Neuronal stem cell (in vitro differentiated cells): ENCODE measurements at regions not wholly inside any gene's neighbourhood (a gene's known extent, or its start where the extent isn't known, plus 50 kb on each side); places are given as distances from the start of the nearest gene placed in this dataset.

ENCODE experiments used
- DNase-seq: peaks from one replicate; pipeline ENCODE4 v3.0.0-alpha.2; 2013; ENCODE audit warnings: low spot score
- H2AFZ ChIP-seq: one replicate; pipeline ENCODE4 v1.6.1; 2013; ENCODE audit warnings: mild to moderate bottlenecking, low read length, inconsistent platforms
- H2AK5ac ChIP-seq: 2 replicates; pipeline ENCODE4 v1.6.1; 2013; ENCODE audit warnings: low read depth, mild to moderate bottlenecking, inconsistent platforms, low read length, moderate library complexity, mixed read lengths
- H2BK120ac ChIP-seq: 2 replicates; pipeline ENCODE4 v1.6.1; 2013; ENCODE audit warnings: low read depth, mild to moderate bottlenecking, inconsistent platforms, low read length, moderate library complexity, mixed read lengths
- H2BK12ac ChIP-seq: one replicate; pipeline ENCODE4 v1.6.1; 2013; ENCODE audit warnings: low read length, inconsistent platforms
- H2BK15ac ChIP-seq: 2 replicates; pipeline ENCODE4 v1.6.1; 2013; ENCODE audit warnings: mild to moderate bottlenecking, low read length, inconsistent platforms, mixed read lengths
- H2BK5ac ChIP-seq: one replicate; pipeline ENCODE4 v1.6.1; 2013; ENCODE audit warnings: inconsistent platforms, mild to moderate bottlenecking, low read length, moderate library complexity
- H3K14ac ChIP-seq: one replicate; pipeline ENCODE4 v1.6.1; 2013; ENCODE audit warnings: low read length, inconsistent platforms
- H3K18ac ChIP-seq: 2 replicates; pipeline ENCODE4 v1.6.1; 2013; ENCODE audit warnings: low read length, inconsistent platforms
- H3K23ac ChIP-seq: 2 replicates; pipeline ENCODE4 v1.6.1; 2013; ENCODE audit warnings: low read depth, mild to moderate bottlenecking, mixed read lengths, low read length, inconsistent platforms; ENCODE audit not compliant: poor library complexity
- H3K27ac ChIP-seq: replicated peaks from 3 replicates; pipeline ENCODE4 v1.5.1; 2013; ENCODE audit warnings: low read length, inconsistent platforms
- H3K27me3 ChIP-seq, 3 experiments: 2 replicates each; pipeline ENCODE4 v1.6.1; 2013; ENCODE audit warnings: low read length in 3 of 3, mild to moderate bottlenecking in 2 of 3, inconsistent platforms in 1 of 3, low read depth in 1 of 3, mixed read lengths in 1 of 3, moderate library complexity in 1 of 3; ENCODE audit not compliant: control insufficient read depth in 3 of 3, insufficient read depth in 3 of 3
- H3K36me3 ChIP-seq, 2 donors: replicated peaks in 1 of 2; 2 replicates each; pipeline ENCODE4 v1.6.1; 2013; ENCODE audit warnings: low read length in 2 of 2; ENCODE audit not compliant: control insufficient read depth in 2 of 2, insufficient read depth in 2 of 2
- H3K4ac ChIP-seq: 2 replicates; pipeline ENCODE4 v1.6.1; 2013; ENCODE audit warnings: inconsistent platforms, mild to moderate bottlenecking, low read length, moderate library complexity
- H3K4me1 ChIP-seq, 2 donors: 1 replicate in 1 of 2; 2 replicates in 1 of 2; pipeline ENCODE4 v1.6.1; 2013; ENCODE audit warnings: low read length in 2 of 2, low read depth in 1 of 2; ENCODE audit not compliant: control insufficient read depth in 2 of 2, insufficient read depth in 1 of 2
- H3K4me2 ChIP-seq: one replicate; pipeline ENCODE4 v1.6.1; 2013; ENCODE audit warnings: mild to moderate bottlenecking, low read length, inconsistent platforms; ENCODE audit not compliant: insufficient read depth, poor library complexity, severe bottlenecking
- H3K4me3 ChIP-seq, 2 donors: 2 replicates each; pipeline ENCODE4 v1.5.1; 2013; ENCODE audit warnings: low read length in 2 of 2, mild to moderate bottlenecking in 2 of 2, inconsistent platforms in 1 of 2, moderate library complexity in 1 of 2
- H3K79me1 ChIP-seq: one replicate; pipeline ENCODE4 v1.6.1; 2013; ENCODE audit warnings: low read depth, mild to moderate bottlenecking, inconsistent platforms, low read length, moderate library complexity
- H3K9ac ChIP-seq: one replicate; pipeline ENCODE4 v1.6.1; 2013; ENCODE audit warnings: mild to moderate bottlenecking, low read depth, low read length, inconsistent platforms; ENCODE audit not compliant: poor library complexity
- H3K9me3 ChIP-seq, 2 donors: replicated peaks in 1 of 2; 2 replicates each; pipeline versions ENCODE3 to v1.6.1; 2013; ENCODE audit warnings: low read length in 2 of 2, mild to moderate bottlenecking in 2 of 2, inconsistent platforms in 1 of 2, low read depth in 1 of 2, mixed read lengths in 1 of 2, moderate library complexity in 1 of 2; ENCODE audit not compliant: control insufficient read depth in 2 of 2, insufficient read depth in 1 of 2
- H4K8ac ChIP-seq: one replicate; pipeline ENCODE4 v1.6.1; 2013; ENCODE audit warnings: low read depth, mild to moderate bottlenecking, inconsistent platforms, low read length, moderate library complexity
- H4K91ac ChIP-seq: one replicate; pipeline ENCODE4 v1.6.1; 2013; ENCODE audit warnings: low read length, low read depth, mild to moderate bottlenecking, inconsistent platforms; ENCODE audit not compliant: poor library complexity
- WGBS, 2 donors: extraction: QIAGEN DNeasy Blood & Tissue Kit; methylation state at CpG; one replicate each; pipeline ENCODE4 v1.1.7; 2013; ENCODE audit warnings: missing lambda C conversion rate in 2 of 2, mixed read lengths in 1 of 2; ENCODE audit not compliant: insufficient read length in 2 of 2, insufficient replicate concordance in 1 of 2; ENCODE audit errors: extremely low coverage in 2 of 2; 5-methylcytosine and 5-hydroxymethylcytosine counted together

GRCh38 chr5:40453689-40454088 lies 226.0 kb upstream of the PTGER4 start:
- Histone ChIP-seq H3K14ac (no peak overlapping the region), H2BK5ac (no peak overlapping the region), H2BK15ac (no peak overlapping the region), H3K9me3 (no peaks in the 10 kb centered on the region), H4K91ac (no peak overlapping the region), H3K4me3 (no peak overlapping the region), H3K9ac (no peak overlapping the region), H2AFZ (no peak overlapping the region), H3K4me2 (no peak overlapping the region), H2AK5ac (no peak overlapping the region), H3K79me1 (no peaks in the 10 kb centered on the region), H3K27ac (no peak overlapping the region), H3K36me3 (no peaks in the 10 kb centered on the region), H4K8ac (no peak overlapping the region), H3K4me1 (no peaks in the 10 kb centered on the region), H3K18ac (peak overlapping the region; percentile 35), H3K4ac (no peak overlapping the region), H2BK12ac (no peak overlapping the region), H2BK120ac (no peak overlapping the region), H3K23ac (no peak overlapping the region), H3K27me3 (no peaks in the 10 kb centered on the region)
- DNase-seq, result no peak
- WGBS, 2 donors, result no CpG with 5 or more reads among the region's 1 CpG

GRCh38 chr5:40452874-40453624 lies 226.7 kb upstream of the PTGER4 start:
- no peaks in the 10 kb centered on the region for H3K79me1 ChIP-seq
- no peak overlapping the region for H2AFZ ChIP-seq
- no peaks in the 10 kb centered on the region for H3K9me3 ChIP-seq
- H3K27ac ChIP-seq, result no peak overlapping the region
- H3K4ac ChIP-seq, result no peak overlapping the region
- H2BK15ac ChIP-seq, result no peak overlapping the region
- H3K9ac ChIP-seq, result no peak overlapping the region
- no peaks in the 10 kb centered on the region for H3K4me1 ChIP-seq
- no peak overlapping the region for H2BK120ac ChIP-seq
- H4K8ac ChIP-seq, result no peak overlapping the region
- H3K23ac ChIP-seq, result no peak overlapping the region
- WGBS, 2 donors, result no CpG with 5 or more reads among the region's 5 CpGs
- no peak overlapping the region for H4K91ac ChIP-seq
- H2AK5ac ChIP-seq, result no peak overlapping the region
- no peak overlapping the region for H3K4me2 ChIP-seq
- H3K18ac ChIP-seq, result peak overlapping the region; percentile 35
- no peaks in the 10 kb centered on the region for H3K36me3 ChIP-seq
- H2BK5ac ChIP-seq, result no peak overlapping the region
- no peak overlapping the region for H2BK12ac ChIP-seq
- DNase-seq, result no peak
- no peaks in the 10 kb centered on the region for H3K27me3 ChIP-seq
- H3K4me3 ChIP-seq, result no peak overlapping the region
- H3K14ac ChIP-seq, result no peak overlapping the region

- Histone ChIP-seq H4K91ac (no peak overlapping the region), H3K4ac (no peak overlapping the region), H3K27ac (no peak overlapping the region), H3K9ac (no peak overlapping the region), H3K4me3 (no peak overlapping the region), H2AK5ac (no peak overlapping the region), H2AFZ (no peak overlapping the region), H2BK5ac (no peak overlapping the region), H2BK120ac (no peak overlapping the region), H2BK15ac (no peak overlapping the region), H3K36me3 (no peaks in the 10 kb centered on the region), H3K79me1 (no peaks in the 10 kb centered on the region), H3K4me1 (no peaks in the 10 kb centered on the region), H3K18ac (no peak overlapping the region), H3K27me3 (no peaks in the 10 kb centered on the region), H3K9me3 (peaks cover 0 to 2% of the 10 kb centered on the region in 2 donors), H4K8ac (no peak overlapping the region), H2BK12ac (no peak overlapping the region), H3K4me2 (no peak overlapping the region), H3K23ac (no peak overlapping the region), H3K14ac (no peak overlapping the region)
- DNase-seq, result no peak
- WGBS, 2 donors, result no CpG with 5 or more reads among the region's 1 CpG
Measured at GRCh38 chr5:40447438-40447837, 232.3 kb upstream of the PTGER4 start.

- Histone ChIP-seq H2AK5ac (no peak overlapping the region), H2BK12ac (no peak overlapping the region), H3K4me3 (no peak overlapping the region), H3K14ac (no peak overlapping the region), H3K9me3 (peaks cover 0 to 2% of the 10 kb centered on the region in 2 donors), H3K9ac (no peak overlapping the region), H2AFZ (no peak overlapping the region), H3K4me2 (no peak overlapping the region), H3K27me3 (no peaks in the 10 kb centered on the region), H3K4me1 (no peaks in the 10 kb centered on the region), H3K4ac (no peak overlapping the region), H2BK5ac (no peak overlapping the region), H3K36me3 (no peaks in the 10 kb centered on the region), H3K27ac (no peak overlapping the region), H4K8ac (no peak overlapping the region), H2BK120ac (no peak overlapping the region), H3K18ac (no peak overlapping the region), H2BK15ac (no peak overlapping the region), H3K79me1 (no peaks in the 10 kb centered on the region), H3K23ac (no peak overlapping the region), H4K91ac (no peak overlapping the region)
- WGBS, 2 donors, result no CpG with 5 or more reads among the region's 1 CpG
- DNase-seq, result no peak
Measured at GRCh38 chr5:40446910-40447309, 232.8 kb upstream of the PTGER4 start.
